GM21723 (cell line): ENCODE measurements at regions not wholly inside any gene's neighbourhood (a gene's known extent, or its start where the extent isn't known, plus 50 kb on each side); places are given as distances from the start of the nearest gene placed in this dataset.
"Not testable (repeated sequence)": the region's sequence is repeated elsewhere in the genome, so short reads cannot be mapped to it uniquely, and the experiment has no call there.

Experiments
- ATAC-seq: cut with Tn5 transposase; IDR thresholded peaks from one replicate; pipeline ENCODE4 v1.9.1; 2021; ENCODE audit warnings: mild to moderate bottlenecking, moderate library complexity; ENCODE audit not compliant: unreplicated experiment

- ATAC-seq, result not testable (repeated sequence)
Observed at GRCh38 chr7:13728430-13728829, 261.0 kb downstream of the ETV1 start.

- no peak for ATAC-seq
Observed at GRCh38 chr7:13731643-13732042, 257.8 kb downstream of the ETV1 start.

- no peak for ATAC-seq
Observed at GRCh38 chr7:13737563-13737962, 251.9 kb downstream of the ETV1 start.

DNA sequence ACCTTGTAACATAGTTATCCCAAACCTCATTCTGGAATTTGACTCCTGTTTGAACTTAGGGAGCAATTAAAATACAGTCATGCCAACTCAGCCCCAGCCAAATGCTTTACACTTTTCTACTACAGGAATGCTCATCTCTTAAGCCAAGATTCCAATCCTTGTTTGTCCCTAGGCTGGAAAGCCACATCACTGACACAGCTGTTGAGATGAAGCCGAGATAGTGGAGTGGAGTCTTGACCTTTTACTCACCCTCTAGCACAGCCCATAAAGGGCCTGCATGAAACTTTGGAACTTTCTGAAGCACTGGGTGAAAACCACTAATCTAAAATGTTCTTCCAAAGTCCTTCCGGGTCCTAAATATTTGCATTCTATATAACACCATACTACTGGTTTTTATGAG lies 247.3 kb downstream of the ETV1 start:
- no peak for ATAC-seq

DNA sequence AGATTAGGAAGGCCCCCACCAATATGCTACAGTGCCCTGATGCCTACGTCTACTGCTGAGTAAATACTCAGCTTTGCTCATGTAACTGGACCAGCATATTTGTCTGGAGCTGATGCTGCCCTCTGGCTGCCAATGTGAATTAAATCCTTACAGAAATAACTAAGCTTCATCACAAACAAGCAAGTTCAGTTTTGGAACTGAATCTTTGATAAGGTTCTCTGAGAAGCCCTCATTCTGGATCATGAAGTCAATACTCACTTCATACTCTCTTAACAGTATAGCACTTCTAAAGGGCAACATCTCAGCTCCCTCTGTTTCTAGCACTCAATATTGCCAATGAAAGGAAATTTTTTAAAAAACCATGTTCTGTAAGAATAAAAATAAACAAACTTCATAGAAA lies 246.7 kb downstream of the ETV1 start:
- ATAC-seq, result no peak

DNA sequence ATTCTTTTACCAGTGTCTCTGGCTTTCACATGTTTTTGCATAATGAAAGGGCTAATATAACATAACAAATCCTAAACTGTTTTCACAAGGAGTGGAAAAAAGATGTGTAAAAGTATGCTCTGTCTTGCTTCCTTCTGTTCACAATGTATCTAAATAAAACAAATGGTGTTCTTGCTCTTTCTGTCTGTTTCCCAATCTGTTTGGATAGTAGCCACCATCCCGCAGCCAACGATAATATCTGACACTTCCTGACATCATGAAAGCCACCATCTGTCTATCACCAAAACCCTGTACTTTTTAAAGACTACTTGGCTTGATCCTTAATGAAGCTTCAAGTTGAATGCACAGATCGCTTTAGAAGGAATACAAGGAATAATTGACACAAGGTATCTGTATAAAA lies 246.2 kb downstream of the ETV1 start:
- no peak for ATAC-seq

- no peak for ATAC-seq
Observed at GRCh38 chr7:13745530-13745929, 243.9 kb downstream of the ETV1 start.

GRCh38 chr7:13748998-13749397 lies 240.5 kb downstream of the ETV1 start:
- ATAC-seq, result no peak

GRCh38 chr7:13749636-13750035 lies 239.8 kb downstream of the ETV1 start:
- ATAC-seq, result no peak

GRCh38 chr7:13751766-13752165 lies 237.7 kb downstream of the ETV1 start:
- ATAC-seq, result no peak

GRCh38 chr7:13757841-13758240 lies 231.6 kb downstream of the ETV1 start:
- ATAC-seq, result no peak

DNA sequence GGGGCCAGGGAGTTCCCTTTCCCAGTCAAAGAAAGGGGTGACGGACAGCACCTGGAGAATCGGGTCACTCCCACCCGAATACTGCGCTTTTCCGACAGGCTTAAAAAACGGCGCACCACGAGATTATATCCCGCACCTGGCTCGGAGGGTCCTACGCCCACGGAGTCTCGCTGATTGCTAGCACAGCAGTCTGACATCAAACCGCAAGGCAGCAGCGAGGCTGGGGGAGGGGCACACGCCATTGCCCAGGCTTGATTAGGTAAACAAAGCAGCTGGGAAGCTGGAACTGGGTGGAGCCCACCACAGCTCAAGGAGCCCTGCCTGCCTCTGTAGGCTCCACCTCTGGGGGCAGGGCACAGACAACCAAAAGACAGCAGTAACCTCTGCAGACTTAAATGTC lies 223.6 kb downstream of the ETV1 start:
- ATAC-seq, result not testable (repeated sequence)

DNA sequence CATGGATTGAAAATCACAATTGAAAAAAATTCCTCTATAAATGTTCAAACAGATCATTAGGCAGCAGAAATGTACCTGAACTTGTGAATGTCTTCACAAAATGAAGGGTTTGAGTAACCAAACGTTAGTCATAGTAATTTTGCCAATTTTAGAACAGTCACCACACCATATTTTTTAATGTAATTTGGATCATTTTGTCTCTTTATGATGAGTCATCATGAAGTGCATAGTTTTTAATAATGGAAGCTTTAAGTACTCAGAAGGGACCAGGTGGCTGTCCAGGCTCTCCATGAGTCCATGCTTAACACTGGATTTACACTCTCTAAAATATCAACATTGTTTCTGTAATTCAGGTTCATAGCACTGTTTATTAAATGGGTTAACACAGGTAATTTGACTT lies 219.2 kb downstream of the ETV1 start:
- no peak for ATAC-seq

DNA sequence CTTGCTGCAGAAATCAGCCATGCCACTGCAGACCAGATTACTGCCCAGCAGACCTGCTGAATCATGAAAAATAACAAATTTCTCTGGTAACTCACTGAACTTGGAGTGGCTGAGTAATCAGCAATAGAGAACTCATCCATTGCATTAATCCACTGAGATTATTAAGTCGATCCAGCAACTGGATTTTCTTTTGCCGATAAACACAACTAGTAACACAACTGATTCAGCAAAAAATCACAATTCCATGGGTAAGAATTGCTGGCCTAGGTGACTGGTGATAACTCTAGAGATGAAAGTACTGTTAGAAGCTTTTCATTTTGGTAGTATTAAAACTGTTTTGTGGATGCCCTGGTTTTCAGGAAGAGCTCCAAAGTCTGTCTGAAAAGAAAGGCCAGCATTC lies 214.5 kb downstream of the ETV1 start:
- no peak for ATAC-seq

DNA sequence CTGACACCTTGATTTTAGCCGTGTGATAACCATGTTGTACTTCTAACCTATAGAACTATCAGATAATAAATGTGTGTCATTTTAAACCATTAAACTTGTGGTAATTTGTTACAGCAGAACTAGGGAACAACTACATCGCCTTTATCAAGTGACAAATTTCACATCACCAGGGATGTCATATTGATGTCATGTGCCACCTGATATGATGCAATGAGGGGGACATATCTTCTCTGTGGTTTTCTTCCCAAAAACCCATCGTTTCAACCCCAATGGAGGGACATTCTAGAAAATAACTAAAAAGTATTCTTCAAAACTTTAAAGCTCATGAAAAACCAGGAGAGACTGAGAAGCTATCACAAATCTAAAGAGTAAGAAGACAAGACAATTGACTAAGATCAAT lies 212.2 kb downstream of the ETV1 start:
- no peak for ATAC-seq

DNA sequence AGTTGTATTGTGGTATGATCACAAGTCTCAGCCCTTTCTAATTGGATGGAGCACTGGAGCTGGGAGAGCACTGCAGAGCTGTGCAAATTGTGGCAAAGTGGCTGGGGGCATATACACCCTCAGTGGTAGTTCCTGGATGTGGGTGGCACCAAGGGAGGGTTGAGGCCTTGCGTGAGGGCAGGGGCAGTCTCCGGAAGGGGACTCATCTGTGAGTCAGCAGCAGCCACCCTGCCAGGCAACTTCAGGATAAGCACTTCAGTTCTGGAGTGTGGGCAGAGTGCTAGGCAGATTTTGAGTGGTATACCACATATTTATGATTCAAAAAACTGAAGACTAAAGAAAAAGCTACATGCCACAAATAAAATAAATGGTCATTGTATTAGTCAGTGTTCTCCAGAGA lies 210.5 kb downstream of the ETV1 start:
- no peak for ATAC-seq

DNA sequence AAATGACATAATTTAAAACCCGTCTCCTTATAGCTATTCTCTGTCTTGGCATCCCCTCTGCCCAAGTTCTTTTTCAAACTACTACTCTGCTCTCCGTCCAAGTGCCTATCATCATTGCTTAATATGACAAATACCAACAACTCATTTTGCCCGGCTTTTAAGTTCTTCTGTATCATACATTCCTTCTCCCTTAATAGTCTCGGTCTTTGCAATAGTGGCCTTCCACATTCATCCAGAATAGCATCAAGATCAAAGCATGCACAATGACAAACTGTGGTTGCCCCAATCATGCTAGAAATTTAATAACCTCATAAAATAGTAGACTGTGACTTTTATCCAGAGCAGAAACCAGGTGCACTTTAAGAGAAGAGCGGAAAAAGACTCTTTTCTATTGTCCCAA lies 198.9 kb downstream of the ETV1 start:
- ATAC-seq, result no peak

GRCh38 chr7:13792208-13792607 lies 197.3 kb downstream of the ETV1 start:
- ATAC-seq, result no peak

DNA sequence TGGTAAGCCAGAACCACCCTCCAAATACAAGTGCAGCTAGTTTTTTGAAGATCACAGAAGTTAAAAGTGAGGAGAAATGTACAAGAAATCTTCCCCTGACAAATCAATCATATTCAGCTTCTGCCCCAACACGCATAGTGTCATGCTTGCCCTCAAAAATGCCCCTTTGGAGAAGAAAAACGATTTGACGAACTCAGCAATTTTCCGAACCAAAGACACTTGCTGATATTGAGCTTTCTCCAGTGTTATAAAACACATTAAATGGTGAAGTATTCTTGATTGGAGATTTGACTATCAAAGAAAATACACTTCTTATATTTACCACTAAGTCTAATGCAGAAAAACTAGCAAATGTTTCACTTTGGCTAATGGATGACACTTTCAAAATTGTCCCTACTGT lies 195.5 kb downstream of the ETV1 start:
- no peak for ATAC-seq

- ATAC-seq, result no peak
Observed at GRCh38 chr7:13794581-13794980, 194.9 kb downstream of the ETV1 start.

DNA sequence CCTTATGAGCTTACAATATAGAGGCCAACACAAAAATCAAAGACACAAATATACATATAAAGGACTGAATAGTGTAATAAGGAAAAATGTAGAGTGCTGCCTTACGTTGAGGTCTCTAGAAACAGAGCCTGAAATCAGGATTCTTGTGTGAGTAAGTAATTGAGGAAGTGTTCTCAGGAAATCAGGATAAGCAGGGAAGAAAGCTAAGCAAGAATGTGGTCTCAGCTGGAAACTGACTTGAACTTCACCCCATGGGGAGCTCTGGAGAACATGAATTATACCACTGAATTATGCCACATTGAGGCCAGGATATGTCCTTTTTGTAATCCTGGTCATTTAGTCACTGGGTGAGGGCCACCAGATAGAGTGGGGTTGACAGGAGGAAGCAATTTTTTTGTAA lies 191.9 kb downstream of the ETV1 start:
- ATAC-seq, result no peak

- no peak for ATAC-seq
Observed at GRCh38 chr7:13800694-13801448, 188.6 kb downstream of the ETV1 start.

DNA sequence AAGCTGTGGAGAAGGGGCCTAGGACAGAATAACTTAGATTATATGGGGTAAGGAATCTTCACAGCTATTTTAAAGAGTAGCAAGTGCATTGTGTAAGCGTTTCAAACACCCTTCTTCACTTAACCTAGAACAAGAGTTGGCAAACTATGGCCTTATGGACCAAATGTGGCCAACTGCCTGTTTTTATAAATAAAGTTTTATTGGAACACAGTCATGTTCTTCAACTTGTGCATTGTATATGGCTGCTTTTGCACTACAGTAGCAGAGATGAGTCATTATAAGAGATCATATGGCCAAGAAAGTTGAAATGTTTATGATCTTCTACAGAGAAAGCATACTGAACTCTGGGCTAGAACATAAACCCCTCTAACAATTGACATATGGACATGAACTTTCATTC lies 187.8 kb downstream of the ETV1 start:
- ATAC-seq, result no peak
